HFF-Myc (cell line): ENCODE measurements at regions not wholly inside any gene's neighbourhood (a gene's known extent, or its start where the extent isn't known, plus 50 kb on each side); places are given as distances from the start of the nearest gene placed in this dataset.

ENCODE experiments used
- DNase-seq: peaks from one replicate; pipeline ENCODE4 v3.0.0-alpha.2; 2011; ENCODE audit warnings: low read depth; ENCODE audit errors: extremely low read depth
- H3K4me3 ChIP-seq: replicated peaks from 2 replicates; pipeline ENCODE4 v1.5.1; 2011; ENCODE audit warnings: low read depth, mild to moderate bottlenecking, control low read depth, low read length
- CTCF ChIP-seq: IDR thresholded peaks from 2 replicates; pipeline ENCODE4 v1.5.1; 2012; ENCODE audit warnings: mild to moderate bottlenecking, low read depth, low read length, control low read depth; ENCODE audit errors: missing control alignments

DNA sequence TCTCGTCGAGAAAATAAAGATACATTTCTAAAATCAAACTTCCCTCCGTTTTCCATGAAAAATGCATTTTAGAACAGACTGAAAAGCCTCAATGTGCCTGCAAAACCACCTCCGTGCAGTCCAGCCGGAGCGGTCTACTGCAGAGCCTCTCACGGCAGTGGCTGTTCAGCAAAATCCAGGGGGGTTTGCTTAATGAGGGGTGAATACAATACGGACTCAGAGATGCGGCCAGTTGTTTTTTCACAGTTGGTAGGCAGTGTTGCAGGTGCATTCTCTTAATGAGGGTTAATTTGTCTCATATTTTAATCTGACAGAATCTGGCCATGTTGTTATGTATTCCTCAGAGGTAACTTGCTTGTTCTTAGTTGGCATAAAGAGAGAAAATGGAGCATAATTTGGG, 223.0 kb downstream of the EBLN2 start:
- DNase-seq, result no peak
- TF ChIP-seq CTCF, result no peak
- no peak overlapping the region for H3K4me3 ChIP-seq

DNA sequence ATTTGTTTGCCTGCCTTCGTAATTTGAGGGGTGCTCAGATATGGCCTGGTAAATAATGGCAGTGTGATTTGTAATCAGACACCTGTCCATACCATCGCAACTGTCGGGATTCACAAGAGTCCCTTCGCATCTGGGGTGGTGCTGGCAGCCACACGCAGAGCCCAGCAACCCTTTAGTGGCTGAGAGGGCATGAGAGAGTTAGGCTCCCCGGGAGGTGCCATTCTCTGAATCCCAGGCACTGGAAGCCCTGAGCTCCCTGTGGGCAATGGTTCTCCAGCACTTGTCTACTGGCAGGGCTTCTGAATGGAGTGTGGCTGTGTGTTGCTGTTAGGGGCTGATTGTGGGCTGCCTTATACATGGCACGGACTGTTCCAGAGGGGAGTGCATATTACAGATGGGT, 230.1 kb downstream of the EBLN2 start:
- DNase-seq, result no peak
- no peak overlapping the region for H3K4me3 ChIP-seq
- no peak for TF ChIP-seq CTCF

- no peak for TF ChIP-seq CTCF
- DNase-seq, result no peak
- no peak overlapping the region for H3K4me3 ChIP-seq
These were observed 230.8 kb downstream of the EBLN2 start for GRCh38 chr3:73292220-73292619.

DNA sequence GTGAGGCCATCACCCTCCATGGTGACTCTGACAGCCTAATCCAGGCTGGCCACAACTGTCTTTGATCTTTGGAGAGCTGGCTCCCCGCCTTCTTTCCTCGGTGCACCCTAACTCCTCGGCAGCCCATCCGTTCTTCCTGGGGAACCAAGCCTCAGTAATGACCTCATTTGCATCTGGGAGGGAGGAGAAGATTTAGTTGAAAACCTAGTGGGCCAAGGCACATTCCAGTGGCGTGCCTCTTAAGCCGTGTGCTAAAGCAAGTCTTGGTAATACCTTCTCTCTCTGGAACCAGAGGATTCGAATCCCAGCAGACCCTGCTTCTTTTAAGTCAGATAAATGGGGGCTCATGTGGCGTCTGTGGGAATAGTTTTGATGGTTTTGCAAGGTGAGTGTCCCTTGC, 233.1 kb downstream of the EBLN2 start:
- TF ChIP-seq CTCF, result no peak
- no peak for DNase-seq
- H3K4me3 ChIP-seq, result no peak overlapping the region

GRCh38 chr3:73295876-73296635, 234.6 kb downstream of the EBLN2 start:
- TF ChIP-seq CTCF, result no peak
- H3K4me3 ChIP-seq, result no peak overlapping the region
- DNase-seq, result no peak

DNA sequence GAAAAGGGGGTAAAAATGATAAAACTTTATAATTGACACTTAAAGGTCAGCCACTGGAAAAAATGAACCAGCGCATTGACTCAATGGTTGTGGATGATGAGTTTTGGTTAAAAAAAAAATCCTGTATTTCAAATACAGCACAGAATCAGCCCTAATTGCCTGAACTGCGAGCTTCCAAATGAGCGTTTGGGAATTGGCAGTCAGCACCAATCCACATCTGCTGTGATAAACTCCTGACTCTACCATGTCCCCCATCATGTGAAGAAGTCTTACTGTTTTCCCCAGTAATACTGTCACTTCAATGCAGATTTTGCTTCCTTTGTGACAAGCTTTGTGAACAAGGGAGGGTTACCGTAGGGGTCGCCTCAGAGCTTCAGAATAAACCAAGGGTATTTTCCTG, 235.4 kb downstream of the EBLN2 start:
- TF ChIP-seq CTCF, result no peak
- no peak overlapping the region for H3K4me3 ChIP-seq
- no peak for DNase-seq
